IgD-negative memory B cell (primary cell): ENCODE measurements at regions not wholly inside any gene's neighbourhood (a gene's known extent, or its start where the extent isn't known, plus 50 kb on each side); places are given as distances from the start of the nearest gene placed in this dataset.
"Not testable (repeated sequence)": the region's sequence is repeated elsewhere in the genome, so short reads cannot be mapped to it uniquely, and the experiment has no call there.

Experiments used
- H3K27ac Mint-ChIP-seq, 3 donors: one replicate each; pipeline ENCODE4 v1.8.0; 2020 to 2022; ENCODE audit warnings: mild to moderate bottlenecking in 3 of 3, mixed read lengths in 3 of 3, moderate library complexity in 1 of 3
- H3K27me3 Mint-ChIP-seq: one replicate; pipeline ENCODE4 v1.8.0; 2021; ENCODE audit warnings: mixed read lengths
- H3K36me3 Mint-ChIP-seq: one replicate; pipeline ENCODE4 v1.8.0; 2020; ENCODE audit warnings: mild to moderate bottlenecking, mixed read lengths
- H3K4me1 Mint-ChIP-seq, 3 donors: one replicate each; pipeline ENCODE4 v1.8.0; 2020 to 2022; ENCODE audit warnings: mixed read lengths in 3 of 3, mild to moderate bottlenecking in 1 of 3
- H3K4me3 Mint-ChIP-seq, 4 donors: one replicate each; pipeline ENCODE4 v1.8.0; 2020 to 2022; ENCODE audit warnings: mild to moderate bottlenecking in 4 of 4, mixed read lengths in 4 of 4, moderate library complexity in 3 of 4
- H3K9me3 Mint-ChIP-seq, 3 donors: one replicate each; pipeline ENCODE4 v1.8.0; 2020 to 2021; ENCODE audit warnings: mixed read lengths in 3 of 3, mild to moderate bottlenecking in 1 of 3

GRCh38 chr5:88109818-88110217, 158.8 kb downstream of the TMEM161B start:
- Mint-ChIP-seq H3K9me3 (no peaks in the 10 kb centered on the region), H3K36me3 (no peaks in the 10 kb centered on the region), H3K4me1 (no peaks in the 10 kb centered on the region), H3K27ac (no peak overlapping the region), H3K4me3 (no peak overlapping the region), H3K27me3 (peaks cover 4% of the 10 kb centered on the region)

DNA sequence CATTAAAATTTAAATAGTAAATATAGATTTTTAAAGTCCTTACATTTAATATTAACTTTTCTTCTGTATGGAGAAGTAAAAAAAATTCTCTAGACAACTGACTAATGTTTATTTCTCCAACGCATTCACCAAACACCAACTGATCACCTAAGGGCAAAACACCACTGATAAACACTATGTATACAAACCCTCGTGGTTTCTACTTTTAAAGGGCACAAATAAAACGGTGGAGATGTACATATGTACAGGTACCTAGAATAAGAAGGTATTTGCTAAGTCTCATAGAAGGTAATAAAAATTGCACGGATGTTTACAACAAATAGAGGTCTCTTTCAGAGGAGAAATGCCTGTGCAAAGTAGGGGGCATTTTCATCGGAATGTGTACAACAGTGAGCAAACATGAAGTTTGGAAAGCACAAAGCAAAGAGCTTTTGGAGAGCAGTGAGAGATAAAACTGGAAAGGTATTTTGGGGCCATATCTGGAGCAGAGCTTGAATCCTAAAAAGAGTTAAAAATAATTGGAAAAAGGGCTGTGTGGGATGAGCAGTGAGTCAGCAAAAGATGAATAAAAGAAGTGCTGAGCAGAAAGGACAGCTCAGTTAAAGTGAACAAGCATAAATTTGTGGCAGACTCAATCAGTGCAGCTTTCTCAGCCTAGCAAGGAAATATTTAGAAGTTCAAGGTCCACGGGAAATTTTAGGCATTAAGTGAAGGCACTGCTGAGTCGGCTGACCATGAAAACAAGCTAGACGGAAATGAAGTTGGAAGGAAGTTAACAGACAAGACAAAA, 160.0 kb downstream of the TMEM161B start:
- Mint-ChIP-seq H3K4me3 (no peak overlapping the region), H3K4me1 (no peaks in the 10 kb centered on the region), H3K27me3 (peaks cover 2% of the 10 kb centered on the region), H3K9me3 (no peaks in the 10 kb centered on the region), H3K27ac (no peak overlapping the region), H3K36me3 (no peaks in the 10 kb centered on the region)

DNA sequence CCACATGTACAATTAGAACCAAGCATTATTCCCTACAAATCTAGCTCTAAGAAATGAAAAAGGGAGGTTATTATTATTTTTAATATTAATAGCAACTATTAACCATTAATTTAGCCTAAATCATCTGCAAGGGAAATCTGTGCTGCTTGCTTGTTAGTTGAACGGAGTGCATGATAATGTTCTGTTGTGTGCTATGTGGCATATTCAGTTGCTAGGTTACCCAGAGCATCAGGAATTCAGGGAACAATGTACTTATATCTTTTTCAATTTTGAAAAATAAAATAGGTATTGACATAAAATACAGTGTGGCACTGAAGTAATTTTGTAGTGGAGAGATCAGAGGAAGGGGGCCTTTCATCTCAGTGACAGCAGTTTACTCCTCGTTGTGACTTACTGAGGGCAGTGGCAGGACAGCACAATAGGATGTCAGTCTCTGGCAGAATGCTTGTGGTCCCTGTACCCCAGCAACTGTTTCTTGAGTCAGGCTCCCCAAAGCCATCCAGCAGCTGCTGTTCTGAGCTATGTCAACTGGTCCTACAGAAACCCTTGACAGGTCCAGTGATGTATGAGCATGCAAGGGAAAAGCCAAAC, 173.6 kb downstream of the TMEM161B start:
- no peak overlapping the region for H3K4me3 Mint-ChIP-seq
- no peaks in the 10 kb centered on the region for H3K9me3 Mint-ChIP-seq
- no peaks in the 10 kb centered on the region for H3K36me3 Mint-ChIP-seq
- H3K27ac Mint-ChIP-seq, result no peak overlapping the region
- H3K27me3 Mint-ChIP-seq, result no peaks in the 10 kb centered on the region
- no peaks in the 10 kb centered on the region for H3K4me1 Mint-ChIP-seq

GRCh38 chr5:88094403-88094802, 174.2 kb downstream of the TMEM161B start:
- no peaks in the 10 kb centered on the region for H3K9me3 Mint-ChIP-seq
- H3K27ac Mint-ChIP-seq, result no peak overlapping the region
- no peaks in the 10 kb centered on the region for H3K27me3 Mint-ChIP-seq
- H3K36me3 Mint-ChIP-seq, result no peaks in the 10 kb centered on the region
- H3K4me3 Mint-ChIP-seq, result no peak overlapping the region
- H3K4me1 Mint-ChIP-seq, result no peaks in the 10 kb centered on the region

GRCh38 chr5:88093765-88094164, 174.9 kb downstream of the TMEM161B start:
- Mint-ChIP-seq H3K27ac (no peak overlapping the region), H3K4me3 (no peak overlapping the region), H3K27me3 (no peaks in the 10 kb centered on the region), H3K4me1 (no peaks in the 10 kb centered on the region), H3K9me3 (no peaks in the 10 kb centered on the region), H3K36me3 (no peaks in the 10 kb centered on the region)

GRCh38 chr5:88092958-88093605, 175.6 kb downstream of the TMEM161B start:
- H3K4me1 Mint-ChIP-seq, result no peaks in the 10 kb centered on the region
- H3K27me3 Mint-ChIP-seq, result no peaks in the 10 kb centered on the region
- no peaks in the 10 kb centered on the region for H3K9me3 Mint-ChIP-seq
- no peak overlapping the region for H3K4me3 Mint-ChIP-seq
- no peak overlapping the region for H3K27ac Mint-ChIP-seq
- no peaks in the 10 kb centered on the region for H3K36me3 Mint-ChIP-seq

GRCh38 chr5:88092358-88092757, 176.3 kb downstream of the TMEM161B start:
- H3K27ac Mint-ChIP-seq, result no peak overlapping the region
- H3K27me3 Mint-ChIP-seq, result no peaks in the 10 kb centered on the region
- no peaks in the 10 kb centered on the region for H3K36me3 Mint-ChIP-seq
- no peak overlapping the region for H3K4me3 Mint-ChIP-seq
- H3K4me1 Mint-ChIP-seq, result no peaks in the 10 kb centered on the region
- no peaks in the 10 kb centered on the region for H3K9me3 Mint-ChIP-seq

DNA sequence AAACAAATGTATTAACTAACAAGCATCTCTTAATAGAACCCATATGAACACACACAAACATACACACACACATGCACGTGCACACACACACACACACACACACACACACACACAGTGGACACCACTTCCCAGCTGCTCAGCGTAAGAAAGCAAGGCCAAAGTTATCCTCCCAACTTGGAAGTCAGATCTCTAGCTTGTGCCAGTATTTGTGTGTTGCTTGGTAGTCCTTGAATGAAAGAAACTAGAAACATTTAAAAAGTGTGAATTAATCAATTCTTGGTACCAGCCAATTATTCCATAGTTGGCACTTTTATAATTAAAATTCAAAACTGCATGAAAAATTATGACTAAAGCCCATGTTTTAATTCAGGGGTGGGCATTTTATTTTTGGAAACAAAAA, 178.1 kb downstream of the TMEM161B start:
- no peaks in the 10 kb centered on the region for H3K4me1 Mint-ChIP-seq
- H3K27ac Mint-ChIP-seq, result no peak overlapping the region
- H3K4me3 Mint-ChIP-seq, result no peak overlapping the region
- no peaks in the 10 kb centered on the region for H3K9me3 Mint-ChIP-seq
- H3K36me3 Mint-ChIP-seq, result no peaks in the 10 kb centered on the region
- H3K27me3 Mint-ChIP-seq, result no peaks in the 10 kb centered on the region

DNA sequence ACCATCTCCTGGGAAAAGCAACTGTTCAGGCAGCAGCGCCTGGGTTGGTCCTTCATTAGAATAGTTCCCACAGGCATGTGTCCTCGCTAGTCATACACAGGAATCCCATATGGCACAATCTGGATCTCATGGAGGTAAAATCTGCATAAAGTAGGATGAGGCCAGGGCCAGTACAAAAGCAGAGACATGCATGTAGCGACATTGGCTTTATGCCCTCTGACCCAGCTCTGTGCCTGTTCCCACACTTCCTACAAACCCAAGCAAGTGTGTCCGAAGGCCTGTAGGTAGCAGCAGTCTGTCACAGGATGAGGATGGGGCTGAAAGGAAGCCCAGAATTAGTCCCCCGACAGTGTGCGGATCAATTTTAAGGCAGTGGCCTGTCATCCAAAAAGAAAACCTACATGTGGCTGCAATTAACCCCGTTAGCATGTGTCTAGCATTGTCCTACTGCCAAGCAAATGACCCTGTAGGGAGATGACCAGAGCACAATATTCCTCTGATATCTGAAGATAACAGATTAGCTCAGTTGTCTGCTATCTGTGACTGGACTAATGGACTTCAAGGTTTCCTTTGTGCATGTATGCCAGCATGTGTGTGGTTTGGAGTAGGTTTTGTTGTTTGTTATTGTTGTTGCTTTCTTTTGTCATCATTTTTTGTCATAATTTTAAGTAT, 178.8 kb downstream of the TMEM161B start:
- no peaks in the 10 kb centered on the region for H3K27me3 Mint-ChIP-seq
- H3K36me3 Mint-ChIP-seq, result no peaks in the 10 kb centered on the region
- H3K9me3 Mint-ChIP-seq, result no peaks in the 10 kb centered on the region
- H3K27ac Mint-ChIP-seq, result no peak overlapping the region
- H3K4me3 Mint-ChIP-seq, result no peak overlapping the region
- H3K4me1 Mint-ChIP-seq, result no peaks in the 10 kb centered on the region

- no peak overlapping the region for H3K4me3 Mint-ChIP-seq
- H3K36me3 Mint-ChIP-seq, result no peaks in the 10 kb centered on the region
- no peaks in the 10 kb centered on the region for H3K9me3 Mint-ChIP-seq
- no peak overlapping the region for H3K27ac Mint-ChIP-seq
- H3K27me3 Mint-ChIP-seq, result no peaks in the 10 kb centered on the region
- H3K4me1 Mint-ChIP-seq, result no peaks in the 10 kb centered on the region
These were observed 183.2 kb downstream of the TMEM161B start for GRCh38 chr5:88085462-88085861.

DNA sequence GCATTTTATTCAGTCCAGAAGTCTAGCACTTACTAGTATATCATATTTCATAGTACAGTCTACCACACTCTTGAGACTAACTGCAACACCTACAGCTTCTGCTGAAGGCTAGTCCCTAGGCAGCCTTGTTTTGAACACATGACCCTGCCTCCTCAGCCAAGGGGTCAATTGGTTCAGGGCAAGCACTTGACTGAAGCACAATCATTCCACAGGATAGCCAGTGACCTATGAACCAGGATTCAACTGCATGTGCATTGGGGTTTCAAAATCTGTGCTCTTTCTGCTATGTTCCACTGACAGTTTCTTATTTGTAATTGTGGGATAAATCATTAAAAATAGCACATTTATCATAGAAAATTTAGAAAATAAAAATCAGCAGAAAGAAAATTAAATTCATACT, 186.8 kb downstream of the TMEM161B start:
- no peaks in the 10 kb centered on the region for H3K36me3 Mint-ChIP-seq
- H3K4me1 Mint-ChIP-seq, result no peaks in the 10 kb centered on the region
- no peak overlapping the region for H3K27ac Mint-ChIP-seq

DNA sequence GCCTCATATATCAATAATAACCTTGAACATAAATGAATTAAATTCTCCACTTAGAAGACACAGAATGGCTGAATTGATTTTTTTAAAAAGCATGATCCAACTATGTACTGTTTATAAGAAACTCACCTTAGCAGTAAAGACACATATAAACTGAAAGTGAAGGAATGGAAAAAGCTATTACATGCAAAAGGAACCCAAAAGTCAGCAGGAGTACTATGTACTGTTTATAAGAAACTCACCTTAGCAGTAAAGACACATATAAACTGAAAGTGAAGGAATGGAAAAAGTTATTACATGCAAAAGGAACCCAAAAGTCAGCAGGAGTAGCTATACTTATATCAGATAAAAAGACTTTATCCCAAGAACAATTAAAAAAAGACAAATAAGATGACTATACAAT, 204.8 kb downstream of the TMEM161B start:
- no peaks in the 10 kb centered on the region for H3K36me3 Mint-ChIP-seq
- H3K27me3 Mint-ChIP-seq, result no peaks in the 10 kb centered on the region
- peaks cover 10 to 12% (median 11%) of the 10 kb centered on the region in 3 donors for H3K9me3 Mint-ChIP-seq
- no peak overlapping the region for H3K4me3 Mint-ChIP-seq
- H3K4me1 Mint-ChIP-seq, result no peaks in the 10 kb centered on the region
- no peak overlapping the region for H3K27ac Mint-ChIP-seq

More for the DNA sequence above, 186.8 kb downstream of the TMEM161B start:
- H3K9me3 Mint-ChIP-seq, result peaks cover 0 to 8% (median 0%) of the 10 kb centered on the region in 3 donors
- no peaks in the 10 kb centered on the region for H3K27me3 Mint-ChIP-seq
- H3K4me3 Mint-ChIP-seq, result no peak overlapping the region

GRCh38 chr5:88060194-88060593, 208.5 kb downstream of the TMEM161B start:
- H3K27ac Mint-ChIP-seq, result no peak overlapping the region
- H3K4me3 Mint-ChIP-seq, result no peak overlapping the region
- no peaks in the 10 kb centered on the region for H3K4me1 Mint-ChIP-seq
- H3K27me3 Mint-ChIP-seq, result no peaks in the 10 kb centered on the region
- H3K36me3 Mint-ChIP-seq, result no peaks in the 10 kb centered on the region
- H3K9me3 Mint-ChIP-seq, result peaks cover 5 to 14% (median 11%) of the 10 kb centered on the region in 3 donors

GRCh38 chr5:88058625-88059024, 210.0 kb downstream of the TMEM161B start:
- no peaks in the 10 kb centered on the region for H3K36me3 Mint-ChIP-seq
- no peaks in the 10 kb centered on the region for H3K4me1 Mint-ChIP-seq
- H3K27ac Mint-ChIP-seq, result no peak overlapping the region
- H3K27me3 Mint-ChIP-seq, result no peaks in the 10 kb centered on the region
- H3K9me3 Mint-ChIP-seq, result peaks cover 5 to 13% (median 11%) of the 10 kb centered on the region in 3 donors
- no peak overlapping the region for H3K4me3 Mint-ChIP-seq

- H3K4me1 Mint-ChIP-seq, H3K27ac Mint-ChIP-seq, H3K4me3 Mint-ChIP-seq, H3K36me3 Mint-ChIP-seq, H3K9me3 Mint-ChIP-seq, H3K27me3 Mint-ChIP-seq: not testable (repeated sequence)
These were observed 216.2 kb downstream of the TMEM161B start for GRCh38 chr5:88052468-88052867.
